IMR-90 (cell line): ENCODE measurements at regions not wholly inside any gene's neighbourhood (a gene's known extent, or its start where the extent isn't known, plus 50 kb on each side); places are given as distances from the start of the nearest gene placed in this dataset.

Experiments used
- ATAC-seq: fragments of 200-7000 bp; cut with Tn5 transposase; 2 replicates; pipeline ENCODE4 v1.9.1; 2020; ENCODE audit warnings: low read depth, mild to moderate bottlenecking, moderate library complexity
- BruUV-seq: library from RNA; stranded (reverse); fragments of 400-500 nt; replicated peaks from 2 replicates; lab custom pipeline; 2021; lab: Mats Ljungman, UMichigan
- CTCF ChIA-PET: fragments of 300-600 bp; formaldehyde crosslinking; extraction: SDS; loops from one replicate; lab custom pipeline; 2021; ENCODE audit warnings: antibody characterized with exemption; lab: Yijun Ruan, JAX
- POLR2A ChIA-PET: fragments of 300-600 bp; sonication (Branson Sonifier 250); formaldehyde crosslinking; loops from one replicate; lab custom pipeline; 2022; ENCODE audit warnings: antibody characterized with exemption; ENCODE audit not compliant: unreplicated experiment; lab: Charles Lee
- DNase-seq: peaks from one replicate; pipeline ENCODE4 v3.0.0; 2013
- H2AFZ ChIP-seq: replicated peaks from 2 replicates; pipeline ENCODE3; 2013; ENCODE audit warnings: low read length, mild to moderate bottlenecking; ENCODE audit not compliant: poor library complexity
- H2AK5ac ChIP-seq: 2 replicates; pipeline ENCODE4 v1.6.1; 2013; ENCODE audit warnings: low read depth, low read length, inconsistent platforms
- H2AK9ac ChIP-seq: replicated peaks from 2 replicates; pipeline ENCODE3; 2013; ENCODE audit warnings: mild to moderate bottlenecking, low read depth, low read length, moderate library complexity; ENCODE audit not compliant: poor library complexity
- H2BK120ac ChIP-seq: 2 replicates; pipeline ENCODE4 v1.6.1; 2013; ENCODE audit warnings: low read depth, low read length, inconsistent platforms
- H2BK15ac ChIP-seq: 3 replicates; pipeline ENCODE4 v1.6.1; 2013; ENCODE audit warnings: low read depth, low read length, inconsistent platforms
- H2BK20ac ChIP-seq: 2 replicates; pipeline ENCODE4 v1.6.1; 2013; ENCODE audit warnings: low read depth, mild to moderate bottlenecking, inconsistent platforms, low read length, moderate library complexity
- H2BK5ac ChIP-seq: 2 replicates; pipeline ENCODE4 v1.6.1; 2013; ENCODE audit warnings: mild to moderate bottlenecking, low read depth, low read length, inconsistent platforms; ENCODE audit not compliant: poor library complexity, severe bottlenecking
- H3K14ac ChIP-seq: replicated peaks from 2 replicates; pipeline ENCODE4 v1.6.1; 2013; ENCODE audit warnings: low read depth, low read length, inconsistent platforms
- H3K18ac ChIP-seq: 2 replicates; pipeline ENCODE4 v1.6.1; 2013; ENCODE audit warnings: low read depth, low read length, control low read depth
- H3K23ac ChIP-seq: 2 replicates; pipeline ENCODE4 v1.6.1; 2013; ENCODE audit warnings: low read depth, low read length, inconsistent platforms
- H3K27ac ChIP-seq: 2 replicates; pipeline ENCODE4 v1.5.1; 2013; ENCODE audit warnings: mild to moderate bottlenecking, control low read depth, low read length; ENCODE audit not compliant: insufficient read depth
- H3K27me3 ChIP-seq: 2 replicates; pipeline ENCODE4 v1.6.1; 2013; ENCODE audit warnings: low read length; ENCODE audit not compliant: control insufficient read depth, insufficient read depth
- H3K36me3 ChIP-seq: 2 replicates; pipeline ENCODE4 v1.6.1; 2013; ENCODE audit warnings: low read length, mixed read lengths; ENCODE audit not compliant: control insufficient read depth, insufficient read depth
- H3K4ac ChIP-seq: 2 replicates; pipeline ENCODE4 v1.6.1; 2013; ENCODE audit warnings: low read depth, low read length, inconsistent platforms
- H3K4me1 ChIP-seq: 2 replicates; pipeline ENCODE4 v1.6.1; 2013; ENCODE audit warnings: low read length, mixed read lengths; ENCODE audit not compliant: control insufficient read depth, insufficient read depth
- H3K4me2 ChIP-seq: 2 replicates; pipeline ENCODE4 v1.6.1; 2013; ENCODE audit warnings: low read depth, mild to moderate bottlenecking, control low read depth, low read length, moderate library complexity
- H3K4me3 ChIP-seq: 2 replicates; pipeline ENCODE4 v1.5.1; 2013; ENCODE audit warnings: low read depth, mild to moderate bottlenecking, control low read depth, low read length, moderate library complexity; ENCODE audit not compliant: insufficient read depth
- H3K56ac ChIP-seq: 2 replicates; pipeline ENCODE4 v1.6.1; 2013; ENCODE audit warnings: low read length, inconsistent platforms; ENCODE audit not compliant: insufficient read depth; ENCODE audit errors: extremely low read depth
- H3K79me1 ChIP-seq, 2 experiments: 2 replicates each; pipeline ENCODE4 v1.6.1; 2013; ENCODE audit warnings: low read length in 2 of 2, inconsistent platforms in 1 of 2, low read depth in 1 of 2
- H3K9ac ChIP-seq: 2 replicates; pipeline ENCODE4 v1.6.1; 2013; ENCODE audit warnings: low read depth, low read length, control low read depth
- H3K9me1 ChIP-seq: 2 replicates; pipeline ENCODE4 v1.6.1; 2013; ENCODE audit warnings: low read length, inconsistent platforms; ENCODE audit not compliant: insufficient read depth
- H3K9me3 ChIP-seq: 2 replicates; pipeline ENCODE4 v1.6.1; 2013; ENCODE audit warnings: low read length; ENCODE audit not compliant: control insufficient read depth, insufficient read depth
- H4K20me1 ChIP-seq: 2 replicates; pipeline ENCODE4 v1.6.1; 2013; ENCODE audit warnings: low read length, inconsistent platforms; ENCODE audit not compliant: insufficient read depth
- H4K5ac ChIP-seq: 2 replicates; pipeline ENCODE4 v1.6.1; 2013; ENCODE audit warnings: mild to moderate bottlenecking, low read depth, low read length, control low read depth
- H4K8ac ChIP-seq, 2 experiments: 2 replicates each; pipeline ENCODE4 v1.6.1; 2013; ENCODE audit warnings: low read depth in 2 of 2, low read length in 2 of 2, control low read depth in 1 of 2, inconsistent platforms in 1 of 2
- H4K91ac ChIP-seq: 2 replicates; pipeline ENCODE4 v1.6.1; 2013; ENCODE audit warnings: low read depth, low read length, inconsistent platforms; ENCODE audit not compliant: insufficient read depth
- CTCF ChIP-seq: conservative IDR thresholded peaks from 2 replicates; pipeline ENCODE4 v1.5.1; 2012; ENCODE audit warnings: mild to moderate bottlenecking, low read depth, low read length, improper control_type of control experiment
- WGBS, 2 experiments: methylation state at CpG; one replicate each; pipeline versions ENCODE4 v1.1.5 to v1.1.7; 2013; ENCODE audit warnings: missing lambda C conversion rate in 2 of 2; ENCODE audit not compliant: insufficient read length in 1 of 2; ENCODE audit errors: extremely low coverage in 2 of 2; 5-methylcytosine and 5-hydroxymethylcytosine counted together
- dilution Hi-C: fragments of 300-500 bp; cut with HindIII; formaldehyde crosslinking; loops from one replicate; pipeline ENCODE4 v1.14.3; 2018; ENCODE audit warnings: low sequenced_read_pairs; ENCODE audit not compliant: unreplicated experiment
- in situ Hi-C: fragments of 300-500 bp; cut with MboI; formaldehyde crosslinking; loops from 3 replicates; pipeline ENCODE4 v1.14.3; 2019; ENCODE audit warnings: low sequenced_read_pairs, inconsistent platforms, mixed read lengths
- intact Hi-C: fragments of 100-400 bp; cut with micrococcal nuclease; formaldehyde crosslinking; loops from 2 replicates; pipeline ENCODE4 v1.10.0; 2022

GRCh38 chr2:7896940-7897487 is 784.8 kb upstream of the ID2 start:
- no peak overlapping the region for H3K4ac ChIP-seq
- no peaks in the 10 kb centered on the region for H3K9me3 ChIP-seq
- H2BK20ac ChIP-seq, result no peak overlapping the region
- H3K4me2 ChIP-seq, result no peak overlapping the region
- no peak overlapping the region for H3K14ac ChIP-seq
- H3K27me3 ChIP-seq, result no peaks in the 10 kb centered on the region
- in situ Hi-C loops, result no loop called here
- WGBS, 2 experiments, result no CpG with 5 or more reads among the region's 5 CpGs
- no peak overlapping the region for H2BK5ac ChIP-seq
- no peak overlapping the region for H3K56ac ChIP-seq
- H3K18ac ChIP-seq, result no peak overlapping the region
- DNase-seq, result no peak
- no peak overlapping the region for H4K8ac ChIP-seq
- no peaks in the 10 kb centered on the region for H3K79me1 ChIP-seq
- no peaks in the 10 kb centered on the region for H4K20me1 ChIP-seq
- no peak overlapping the region for H3K23ac ChIP-seq
- H2BK120ac ChIP-seq, result no peak overlapping the region
- H3K36me3 ChIP-seq, result no peaks in the 10 kb centered on the region
- ATAC-seq, result no peak
- TF ChIP-seq CTCF, result no peak
- no peak overlapping the region for H2AK9ac ChIP-seq
- intact Hi-C loops, result no loop called here
- no peak overlapping the region for H2BK15ac ChIP-seq
- no peak overlapping the region for H4K5ac ChIP-seq
- H3K4me1 ChIP-seq, result peaks cover 2% of the 10 kb centered on the region; the same call in 1 of the 2 replicates
- no peak overlapping the region for H2AFZ ChIP-seq
- CTCF ChIA-PET, result no interaction called here
- no peak overlapping the region for H3K9ac ChIP-seq
- H3K27ac ChIP-seq, result no peak overlapping the region
- no peak overlapping the region for H2AK5ac ChIP-seq
- POLR2A ChIA-PET, result no interaction called here
- 0 out of 2 replicates have a peak, but pooled peaks cover 4% of the 10 kb centered on the region for H3K9me1 ChIP-seq
- dilution Hi-C loops, result no loop called here
- no peak overlapping the region for H4K91ac ChIP-seq
- BruUV-seq, result no TSS peak
- no peak overlapping the region for H3K4me3 ChIP-seq
